Esophagus muscularis mucosa (tissue), 4 donors: ENCODE measurements at regions not wholly inside any gene's neighbourhood (a gene's known extent, or its start where the extent isn't known, plus 50 kb on each side); places are given as distances from the start of the nearest gene placed in this dataset.

Experiments used
- DNase-seq: peaks from one replicate; pipeline ENCODE4 v3.0.0-alpha.2; 2017; ENCODE audit errors: extremely low spot score
- H3K27ac ChIP-seq, 4 donors: fragments of 200-600 bp; sonication (generic); replicated peaks in 1 of 4; 1 replicate in 3 of 4; 2 replicates in 1 of 4; pipeline ENCODE4 v1.5.1; 2016 to 2019; ENCODE audit warnings: mild to moderate bottlenecking in 1 of 4
- H3K27me3 ChIP-seq, 4 donors: fragments of 200-600 bp; sonication (generic); one replicate each; pipeline versions ENCODE4 v1.5.1 to v1.6.0; 2016 to 2019
- H3K36me3 ChIP-seq, 4 donors: fragments of 200-600 bp; sonication (generic); one replicate each; pipeline ENCODE4 v1.5.1; 2016 to 2019
- H3K4me1 ChIP-seq, 4 donors: fragments of 200-600 bp; sonication (generic); one replicate each; pipeline ENCODE4 v1.5.1; 2016 to 2019
- H3K4me3 ChIP-seq, 4 donors: fragments of 200-600 bp; sonication (generic); 1 replicate in 2 of 4; 2 replicates in 2 of 4; pipeline ENCODE4 v1.5.1; 2016 to 2019; ENCODE audit warnings: mild to moderate bottlenecking in 4 of 4, moderate library complexity in 1 of 4
- H3K9me3 ChIP-seq, 4 donors: fragments of 200-600 bp; sonication (generic); 1 replicate in 3 of 4; 2 replicates in 1 of 4; pipeline ENCODE4 v1.5.1; 2016 to 2019
- EP300 ChIP-seq: sonication (generic); formaldehyde crosslinking; IDR thresholded peaks from one replicate; pipeline ENCODE4 v1.6.1; 2017; ENCODE audit warnings: antibody characterized with exemption
- POLR2A ChIP-seq: fragments of 450-650 bp; IDR thresholded peaks from one replicate; pipeline ENCODE4 v1.6.1; 2017; ENCODE audit warnings: antibody characterized with exemption, moderate library complexity, mild to moderate bottlenecking, low read depth
- POLR2AphosphoS5 ChIP-seq, 2 donors: sonication (generic); formaldehyde crosslinking; IDR thresholded peaks; one replicate each; pipeline ENCODE4 v1.6.1; 2017; ENCODE audit warnings: antibody characterized with exemption in 2 of 2
- WGBS: methylation state at CpG from one replicate; pipeline ENCODE4 v1.1.5; 2018; 5-methylcytosine and 5-hydroxymethylcytosine counted together
- intact Hi-C: fragments of 100-400 bp; cut with DNase I; formaldehyde crosslinking; loops from one replicate; pipeline ENCODE4 v1.15.1; 2023
- TF ChIP-seq, protein P1 (sequence below), 3 experiments: fragments of 200-600 bp in 2 of 3; fragments of 450-650 bp in 1 of 3; sonication (generic) in 2 of 3; IDR thresholded peaks; one replicate each; pipeline ENCODE4 v1.5.1; 2017 to 2019; ENCODE audit warnings: antibody characterized with exemption in 3 of 3, mild to moderate bottlenecking in 2 of 3, moderate library complexity in 1 of 3

DNA sequence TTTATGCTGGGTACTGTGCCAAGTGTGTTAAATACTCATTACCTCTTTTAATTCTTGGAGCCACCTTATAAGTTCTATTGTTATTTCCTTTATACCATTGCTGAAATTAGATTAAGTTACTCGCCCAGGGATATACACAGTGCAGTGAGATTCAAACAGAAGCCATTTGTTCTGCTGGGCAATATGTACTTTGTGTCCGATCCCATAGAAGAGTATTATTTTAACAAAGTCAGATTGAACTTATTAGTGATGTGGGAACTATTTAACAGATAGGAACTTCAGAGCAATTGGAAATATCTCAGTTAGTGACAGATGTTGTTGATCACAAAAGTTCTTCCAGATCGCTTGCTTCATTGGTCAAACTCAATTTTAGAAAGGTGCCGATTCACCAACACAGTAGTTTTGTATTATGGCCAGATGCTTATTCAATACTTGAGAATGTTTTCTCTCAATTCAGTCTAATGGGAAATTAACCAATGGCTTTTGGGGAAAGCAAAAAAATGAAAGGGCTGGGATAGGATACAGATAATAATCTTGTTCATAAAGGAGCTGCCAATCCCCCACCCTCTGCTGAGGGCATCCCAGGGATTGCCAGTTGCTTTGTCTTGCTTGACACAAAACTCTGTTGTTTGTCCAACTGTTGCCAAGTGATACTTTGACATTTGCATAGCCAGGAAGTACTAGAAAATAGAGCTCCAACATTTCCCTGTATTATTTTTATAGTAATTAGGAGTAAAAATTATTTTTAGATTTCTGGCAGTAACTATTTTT lies 94.8 kb upstream of the SEMA6A start:
- Histone ChIP-seq H3K4me3 (no peak overlapping the region), H3K36me3 (no peaks in the 10 kb centered on the region), H3K9me3 (no peaks in the 10 kb centered on the region), H3K4me1 (peaks cover 0 to 9% (median 2%) of the 10 kb centered on the region in 4 donors), H3K27me3 (no peaks in the 10 kb centered on the region), H3K27ac (no peak overlapping the region)
- 72% methylated on average over 4 of the region's 4 CpGs for WGBS
- TF ChIP-seq POLR2A (no peak), EP300 (no peak), POLR2AphosphoS5 (IDR thresholded peaks at IDR 0.05) (no peak)
- intact Hi-C loops = no loop called here
- no peak for DNase-seq

DNA sequence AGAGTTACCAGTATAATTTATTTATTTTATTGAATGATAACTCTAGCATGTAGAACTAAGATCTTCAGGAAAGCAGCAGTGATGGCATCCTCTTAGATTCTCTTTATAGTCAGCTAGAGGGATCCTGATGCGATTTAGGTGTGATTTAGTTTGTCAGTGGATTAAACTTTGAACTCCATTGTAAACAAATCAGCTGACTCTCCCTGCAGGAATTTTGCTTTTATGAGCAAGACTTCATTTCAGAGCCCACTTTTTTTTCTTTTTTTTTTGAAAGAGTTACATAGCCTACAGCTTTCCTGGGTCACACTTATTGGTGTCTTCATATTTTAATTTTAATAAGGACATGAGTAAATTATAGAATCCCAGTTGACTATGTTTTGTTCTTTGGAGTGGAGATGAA lies 93.8 kb upstream of the SEMA6A start:
- H3K4me1 ChIP-seq = peaks cover 0 to 9% (median 2%) of the 10 kb centered on the region in 4 donors
- no peak overlapping the region for H3K27ac ChIP-seq
- 96% methylated on average over 1 of the region's 1 CpG for WGBS
- intact Hi-C loops = no loop called here
- no peaks in the 10 kb centered on the region for H3K9me3 ChIP-seq
- no peaks in the 10 kb centered on the region for H3K27me3 ChIP-seq
- TF ChIP-seq POLR2AphosphoS5 (IDR thresholded peaks at IDR 0.05) = no peak
- no peaks in the 10 kb centered on the region for H3K36me3 ChIP-seq
- no peak overlapping the region for H3K4me3 ChIP-seq
- DNase-seq = no peak

DNA sequence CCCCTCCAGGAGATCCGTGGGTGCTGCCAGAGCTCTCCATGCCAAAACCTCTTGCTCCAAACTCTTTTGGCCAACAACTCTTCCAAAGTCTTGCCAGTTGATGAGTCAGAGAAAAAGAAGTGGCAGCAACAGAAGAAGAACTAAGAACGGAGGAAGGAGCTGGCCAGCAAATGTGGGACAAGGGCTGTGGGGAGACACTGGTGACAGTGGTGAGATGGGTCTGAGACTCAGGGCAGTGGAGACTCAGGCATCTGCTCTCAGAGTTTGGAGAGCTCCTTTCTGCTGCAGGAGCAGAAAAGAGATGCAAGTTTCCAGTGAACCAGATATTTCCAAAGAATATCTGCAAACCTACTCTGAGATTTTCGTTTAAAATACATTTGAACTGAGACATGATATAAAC lies 92.3 kb upstream of the SEMA6A start:
- 61% methylated on average over 3 of the region's 3 CpGs for WGBS
- H3K36me3 ChIP-seq = no peaks in the 10 kb centered on the region
- no peak overlapping the region for H3K4me3 ChIP-seq
- no peak overlapping the region for H3K27ac ChIP-seq
- peaks cover 0 to 9% (median 2%) of the 10 kb centered on the region in 4 donors for H3K4me1 ChIP-seq
- DNase-seq = no peak
- no peaks in the 10 kb centered on the region for H3K27me3 ChIP-seq
- TF ChIP-seq POLR2AphosphoS5 (IDR thresholded peaks at IDR 0.05) (no peak), EP300 (no peak), POLR2A (no peak)
- TF ChIP-seq, protein P1, sequence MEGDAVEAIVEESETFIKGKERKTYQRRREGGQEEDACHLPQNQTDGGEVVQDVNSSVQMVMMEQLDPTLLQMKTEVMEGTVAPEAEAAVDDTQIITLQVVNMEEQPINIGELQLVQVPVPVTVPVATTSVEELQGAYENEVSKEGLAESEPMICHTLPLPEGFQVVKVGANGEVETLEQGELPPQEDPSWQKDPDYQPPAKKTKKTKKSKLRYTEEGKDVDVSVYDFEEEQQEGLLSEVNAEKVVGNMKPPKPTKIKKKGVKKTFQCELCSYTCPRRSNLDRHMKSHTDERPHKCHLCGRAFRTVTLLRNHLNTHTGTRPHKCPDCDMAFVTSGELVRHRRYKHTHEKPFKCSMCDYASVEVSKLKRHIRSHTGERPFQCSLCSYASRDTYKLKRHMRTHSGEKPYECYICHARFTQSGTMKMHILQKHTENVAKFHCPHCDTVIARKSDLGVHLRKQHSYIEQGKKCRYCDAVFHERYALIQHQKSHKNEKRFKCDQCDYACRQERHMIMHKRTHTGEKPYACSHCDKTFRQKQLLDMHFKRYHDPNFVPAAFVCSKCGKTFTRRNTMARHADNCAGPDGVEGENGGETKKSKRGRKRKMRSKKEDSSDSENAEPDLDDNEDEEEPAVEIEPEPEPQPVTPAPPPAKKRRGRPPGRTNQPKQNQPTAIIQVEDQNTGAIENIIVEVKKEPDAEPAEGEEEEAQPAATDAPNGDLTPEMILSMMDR (IDR thresholded peaks at IDR 0.05) = no peak
- H3K9me3 ChIP-seq = peaks cover 0 to under 1% (median 0%) of the 10 kb centered on the region in 4 donors
- intact Hi-C loops = no loop called here

DNA sequence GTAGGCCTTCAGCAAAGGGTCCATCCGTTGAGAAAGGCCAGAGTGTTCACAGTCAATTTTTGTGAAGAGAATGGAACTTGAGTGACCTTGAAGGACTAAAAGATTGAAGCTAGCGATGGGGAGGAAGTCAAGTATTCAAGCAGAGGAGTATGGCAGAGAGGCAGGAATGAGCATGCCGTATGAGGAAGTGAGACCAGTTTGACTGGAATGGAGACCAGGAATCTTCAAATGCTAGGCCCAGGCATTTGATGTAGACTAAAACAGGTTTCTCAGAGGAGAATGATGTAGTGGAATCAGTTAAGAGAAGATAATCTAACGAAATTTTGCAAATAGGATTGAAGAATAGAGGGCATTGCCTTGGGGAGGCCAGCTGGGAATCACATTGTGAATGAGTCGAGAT lies 90.4 kb upstream of the SEMA6A start:
- Histone ChIP-seq H3K27me3 (no peaks in the 10 kb centered on the region), H3K9me3 (peaks cover 0 to 4% (median 1%) of the 10 kb centered on the region in 4 donors), H3K4me1 (peaks cover 0 to 7% (median under 1%) of the 10 kb centered on the region in 4 donors), H3K36me3 (no peaks in the 10 kb centered on the region), H3K4me3 (no peak overlapping the region), H3K27ac (no peak overlapping the region)
- intact Hi-C loops = no loop called here
- no peak for TF ChIP-seq POLR2A
- TF ChIP-seq, protein P1 (IDR thresholded peaks at IDR 0.05) = no peak
- no peak for TF ChIP-seq EP300
- TF ChIP-seq POLR2AphosphoS5 (IDR thresholded peaks at IDR 0.05) = no peak
- WGBS = 85% methylated on average over 5 of the region's 5 CpGs
- DNase-seq = no peak

DNA sequence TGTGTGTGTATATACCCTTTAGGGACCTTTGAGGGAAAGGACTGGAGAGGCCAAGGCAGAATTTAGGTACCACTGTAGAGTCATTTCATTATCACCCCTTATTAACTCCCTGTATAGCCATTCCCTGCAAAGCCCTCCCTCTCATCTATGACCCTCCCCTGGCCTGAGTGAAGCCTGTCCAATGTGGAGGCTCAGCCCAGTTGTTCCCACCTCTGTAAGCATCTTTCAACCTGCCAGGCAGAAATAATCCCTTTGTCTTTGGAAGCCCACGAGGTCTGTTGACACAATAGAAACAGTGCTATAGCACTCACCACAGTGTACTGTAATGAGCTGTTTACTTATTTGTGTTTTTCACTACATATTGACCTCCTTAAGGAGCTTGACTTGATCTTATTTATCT lies 88.5 kb upstream of the SEMA6A start:
- Histone ChIP-seq H3K4me1 (no peaks in the 10 kb centered on the region), H3K27me3 (no peaks in the 10 kb centered on the region), H3K9me3 (peaks cover 0 to 4% (median 1%) of the 10 kb centered on the region in 4 donors), H3K4me3 (no peak overlapping the region), H3K36me3 (no peaks in the 10 kb centered on the region), H3K27ac (no peak overlapping the region)
- DNase-seq = no peak
- no peak for TF ChIP-seq EP300
- TF ChIP-seq POLR2A = no peak
- TF ChIP-seq POLR2AphosphoS5 (IDR thresholded peaks at IDR 0.05) = no peak
- TF ChIP-seq, protein P1 (IDR thresholded peaks at IDR 0.05) = no peak
- intact Hi-C loops = no loop called here
- 88% methylated on average over 1 of the region's 1 CpG for WGBS
